IMR-90 (cell line): ENCODE measurements at regions not wholly inside any gene's neighbourhood (a gene's known extent, or its start where the extent isn't known, plus 50 kb on each side); places are given as distances from the start of the nearest gene placed in this dataset.

Experiments
- BHLHE40 ChIP-seq: fragments of 150-350 bp; IDR thresholded peaks from 2 replicates; pipeline ENCODE4 v1.6.1; 2016; ENCODE audit warnings: mild to moderate bottlenecking, low read depth, low read length
- CTCF ChIP-seq: conservative IDR thresholded peaks from 2 replicates; pipeline ENCODE4 v1.5.1; 2012; ENCODE audit warnings: mild to moderate bottlenecking, low read depth, low read length, improper control_type of control experiment
- ELK1 ChIP-seq: fragments of 150-350 bp; IDR thresholded peaks from 2 replicates; pipeline ENCODE4 v1.6.1; 2016; ENCODE audit warnings: low read depth, mild to moderate bottlenecking, low read length, moderate library complexity, borderline replicate concordance
- NFE2L2 ChIP-seq: fragments of 150-350 bp; IDR thresholded peaks from 2 replicates; pipeline ENCODE4 v1.6.1; 2016; ENCODE audit warnings: low read depth, mild to moderate bottlenecking, low read length
- POLR2A ChIP-seq: IDR thresholded peaks from 2 replicates; pipeline ENCODE4 v1.6.1; 2012; ENCODE audit warnings: mild to moderate bottlenecking, low read depth, low read length
- SMC3 ChIP-seq: fragments of 150-350 bp; IDR thresholded peaks from 2 replicates; pipeline ENCODE4 v1.6.1; 2016; ENCODE audit warnings: low read depth, mild to moderate bottlenecking, antibody characterized with exemption, low read length, moderate library complexity

DNA sequence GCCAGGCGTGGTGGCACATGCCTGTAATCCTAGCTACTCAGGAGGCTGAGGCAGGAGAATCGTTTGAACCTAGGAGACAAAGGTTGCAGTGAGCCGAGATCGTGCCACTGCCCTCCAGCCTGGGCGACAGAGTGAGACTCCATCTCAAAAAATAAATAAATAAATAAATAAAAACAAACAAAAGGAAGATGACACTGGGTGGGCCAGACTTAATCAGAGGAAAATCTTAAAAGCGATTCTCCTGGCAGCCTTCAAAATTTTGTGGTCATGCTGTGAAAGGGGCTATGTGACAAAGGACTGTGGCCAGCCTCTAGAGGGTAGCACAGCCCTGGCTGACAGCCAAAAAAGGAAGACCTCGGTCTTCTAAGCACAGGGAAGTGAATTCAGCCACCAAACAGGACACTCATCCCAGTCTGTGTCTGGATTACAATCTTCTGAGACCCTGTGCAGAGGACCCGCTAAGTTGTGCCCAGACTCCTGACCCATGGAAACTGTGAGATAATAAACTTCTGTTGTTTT is 391.1 kb downstream of the CNTNAP4 start:
- no peak for TF ChIP-seq NFE2L2
- no peak for TF ChIP-seq CTCF
- TF ChIP-seq POLR2A: no peak
- TF ChIP-seq ELK1: no peak
- no peak for TF ChIP-seq BHLHE40
- TF ChIP-seq SMC3: no peak
